Pancreas (tissue), 10 donors: ENCODE measurements at regions not wholly inside any gene's neighbourhood (a gene's known extent, or its start where the extent isn't known, plus 50 kb on each side); places are given as distances from the start of the nearest gene placed in this dataset.

ENCODE experiments used
- ATAC-seq, 4 donors: fragments of 200-7000 bp; cut with Tn5 transposase; one replicate each; pipeline versions ENCODE4 v1.8.0 to v1.9.1; 2020; ENCODE audit warnings: mild to moderate bottlenecking in 4 of 4, moderate library complexity in 4 of 4
- DNase-seq, 6 donors: peaks; one replicate each; pipeline ENCODE4 v3.0.0-alpha.2; 2020
- FAIRE-seq: peaks from 2 replicates; lab custom pipeline; 2012; peaks lifted over from hg19 to GRCh38; lab: Jason Lieb, UNC
- H3K27ac ChIP-seq, 4 donors: fragments of 200-600 bp; sonication (generic); 1 replicate in 3 of 4; 2 replicates in 1 of 4; pipeline versions ENCODE4 v1.5.0 to v1.8.0; 2020
- H3K27me3 ChIP-seq, 4 donors: fragments of 200-600 bp; one replicate each; pipeline ENCODE4 v1.8.0; 2021
- H3K36me3 ChIP-seq, 3 donors: fragments of 200-600 bp; sonication (generic) in 1 of 3; one replicate each; pipeline versions ENCODE4 v1.5.0 to v1.8.0; 2020 to 2021
- H3K4me1 ChIP-seq, 3 donors: fragments of 200-600 bp; one replicate each; pipeline ENCODE4 v1.8.0; 2021
- H3K4me3 ChIP-seq, 4 donors: fragments of 200-600 bp; sonication (generic) in 2 of 4; one replicate each; pipeline versions ENCODE4 v1.5.0 to v1.8.0; 2020 to 2021
- H3K9me3 ChIP-seq, 4 donors: fragments of 200-600 bp; one replicate each; pipeline ENCODE4 v1.8.0; 2021
- CTCF ChIP-seq, 4 donors: fragments of 200-600 bp; sonication (generic) in 3 of 4; IDR thresholded peaks; one replicate each; pipeline versions ENCODE4 v1.5.0 to v1.8.0; 2021; ENCODE audit warnings: antibody characterized with exemption in 4 of 4
- WGBS, 2 donors: extraction: QIAGEN DNeasy Blood & Tissue Kit; methylation state at CpG; one replicate each; pipeline ENCODE4 v1.1.7; 2013; 5-methylcytosine and 5-hydroxymethylcytosine counted together
- intact Hi-C, 3 donors: fragments of 100-400 bp; cut with DNase I; formaldehyde crosslinking; loops; one replicate each; pipeline versions ENCODE4 v1.11.1 to v1.14.2; 2022
- donor health status: healthy with polysubstance abuse.
- donor health status: DM: no; HTN: no; CAD: no; lungs with moderate emphysema.
- donor health status: DM: no; HTN: no; CAD: no.
- donor health status: control.
- donor health status: control.
- donor health status: Bipolar disorder and iron deficiency.
- donor health status: DM: yes; HTN: yes; CAD: no.
- donor health status: DM: no; HTN: no; CAD: no.
- donor health status: DM: no; HTN: no; CAD: no.
- donor health status: DM: yes; HTN: yes; CAD: no.

GRCh38 chr3:22988566-22988965 is 214.6 kb upstream of the UBE2E2 start:
- Histone ChIP-seq H3K27me3 (no peaks in the 10 kb centered on the region), H3K36me3 (no peaks in the 10 kb centered on the region), H3K4me1 (no peaks in the 10 kb centered on the region), H3K27ac (no peak overlapping the region), H3K4me3 (no peak overlapping the region), H3K9me3 (no peaks in the 10 kb centered on the region)
- ATAC-seq = peak in 2 of 4 donors; percentile 23 to 36
- intact Hi-C loops = no loop called here
- TF ChIP-seq CTCF (IDR thresholded peaks at IDR 0.05) = no peak
- FAIRE-seq = no peak
- peak in 1 of 6 donors; percentile 20 for DNase-seq

GRCh38 chr3:22989716-22990115 is 213.4 kb upstream of the UBE2E2 start:
- Histone ChIP-seq H3K27ac (no peak overlapping the region), H3K36me3 (no peaks in the 10 kb centered on the region), H3K4me3 (no peak overlapping the region), H3K4me1 (no peaks in the 10 kb centered on the region), H3K9me3 (no peaks in the 10 kb centered on the region), H3K27me3 (no peaks in the 10 kb centered on the region)
- ATAC-seq (no peak), DNase-seq (no peak), FAIRE-seq (no peak)
- intact Hi-C loops = no loop called here
- TF ChIP-seq CTCF (IDR thresholded peaks at IDR 0.05) = no peak
- WGBS, 2 donors = 86 to 91% methylated on average over 17 of the region's 17 CpGs

- intact Hi-C loops = no loop called here
- Histone ChIP-seq H3K27ac (no peak overlapping the region), H3K4me1 (no peaks in the 10 kb centered on the region), H3K4me3 (no peak overlapping the region), H3K9me3 (no peaks in the 10 kb centered on the region), H3K36me3 (no peaks in the 10 kb centered on the region), H3K27me3 (no peaks in the 10 kb centered on the region)
- TF ChIP-seq CTCF (IDR thresholded peaks at IDR 0.05) = no peak
- FAIRE-seq (no peak), ATAC-seq (no peak), DNase-seq (peak in 2 of 6 donors; percentile 15 to 70)
- WGBS, 2 donors = 89 to 95% methylated on average over 44 of the region's 44 CpGs
Observed at GRCh38 chr3:22990291-22991200, 212.6 kb upstream of the UBE2E2 start.

GRCh38 chr3:22994781-22995180 is 208.3 kb upstream of the UBE2E2 start:
- no peaks in the 10 kb centered on the region for H3K9me3 ChIP-seq
- H3K27me3 ChIP-seq = no peaks in the 10 kb centered on the region
- intact Hi-C loops = no loop called here
- DNase-seq = no peak
- no peaks in the 10 kb centered on the region for H3K4me1 ChIP-seq
- no peak overlapping the region for H3K27ac ChIP-seq
- FAIRE-seq = no peak
- H3K36me3 ChIP-seq = no peaks in the 10 kb centered on the region
- 58 to 68% methylated on average over 2 of the region's 2 CpGs for WGBS, 2 donors
- H3K4me3 ChIP-seq = no peak overlapping the region
- no peak for TF ChIP-seq CTCF (IDR thresholded peaks at IDR 0.05)
- ATAC-seq = no peak

GRCh38 chr3:22996920-22997571 is 206.1 kb upstream of the UBE2E2 start:
- ATAC-seq (no peak), DNase-seq (no peak), FAIRE-seq (no peak)
- Histone ChIP-seq H3K27me3 (no peaks in the 10 kb centered on the region), H3K4me3 (no peak overlapping the region), H3K9me3 (no peaks in the 10 kb centered on the region), H3K36me3 (no peaks in the 10 kb centered on the region), H3K4me1 (no peaks in the 10 kb centered on the region), H3K27ac (no peak overlapping the region)
- 66 to 70% methylated on average over 2 of the region's 2 CpGs for WGBS, 2 donors
- intact Hi-C loops = no loop called here
- TF ChIP-seq CTCF (IDR thresholded peaks at IDR 0.05) = no peak
